Liver (tissue), 7 donors: ENCODE measurements at regions not wholly inside any gene's neighbourhood (a gene's known extent, or its start where the extent isn't known, plus 50 kb on each side); places are given as distances from the start of the nearest gene placed in this dataset.

ENCODE experiments used
- DNase-seq: peaks from one replicate; pipeline ENCODE4 v3.0.0-alpha.2; 2017; ENCODE audit warnings: low spot score
- H3K27ac ChIP-seq, 2 donors: one replicate each; pipeline ENCODE4 v1.7.0; 2013; ENCODE audit warnings: inconsistent platforms in 2 of 2, low read length in 2 of 2, control low read depth in 1 of 2, low read depth in 1 of 2, mild to moderate bottlenecking in 1 of 2
- H3K27me3 ChIP-seq, 4 donors: one replicate each; pipeline versions ENCODE4 v1.6.1 to v1.7.0; 2013; ENCODE audit warnings: low read length in 3 of 4, inconsistent platforms in 1 of 4, mild to moderate bottlenecking in 1 of 4, moderate library complexity in 1 of 4; ENCODE audit not compliant: control insufficient read depth in 4 of 4, insufficient read depth in 4 of 4
- H3K36me3 ChIP-seq, 4 donors: one replicate each; pipeline versions ENCODE4 v1.6.1 to v1.7.0; 2013; ENCODE audit warnings: low read length in 3 of 4, mild to moderate bottlenecking in 3 of 4, low read depth in 1 of 4, moderate library complexity in 1 of 4; ENCODE audit not compliant: control insufficient read depth in 4 of 4, insufficient read depth in 3 of 4
- H3K4me1 ChIP-seq, 4 donors: one replicate each; pipeline versions ENCODE4 v1.6.1 to v1.7.0; 2013; ENCODE audit warnings: low read length in 3 of 4, mild to moderate bottlenecking in 3 of 4, moderate library complexity in 1 of 4; ENCODE audit not compliant: control insufficient read depth in 4 of 4, insufficient read depth in 4 of 4
- H3K4me3 ChIP-seq, 3 donors: one replicate each; pipeline versions ENCODE4 v1.6.1 to v1.7.0; 2013; ENCODE audit warnings: low read length in 3 of 3, control low read depth in 1 of 3, low read depth in 1 of 3, mild to moderate bottlenecking in 1 of 3
- H3K9ac ChIP-seq, 2 donors: one replicate each; pipeline ENCODE4 v1.7.0; 2013; ENCODE audit warnings: low read length in 2 of 2, mild to moderate bottlenecking in 2 of 2, moderate library complexity in 2 of 2, control low read depth in 1 of 2, low read depth in 1 of 2
- H3K9me3 ChIP-seq, 4 donors: one replicate each; pipeline versions ENCODE4 v1.6.1 to v1.7.0; 2013; ENCODE audit warnings: low read length in 3 of 4; ENCODE audit not compliant: control insufficient read depth in 4 of 4
- ATF3 ChIP-seq: IDR thresholded peaks from 2 replicates; pipeline ENCODE4 v1.6.1; 2016; ENCODE audit warnings: antibody characterized with exemption
- CTCF ChIP-seq: fragments of 150-350 bp; IDR thresholded peaks from 2 replicates; pipeline ENCODE4 v1.5.1; 2017; ENCODE audit warnings: improper control_type of control experiment, low read depth, low read length; ENCODE audit not compliant: missing input control
- EGR1 ChIP-seq, 2 donors: IDR thresholded peaks; 2 replicates each; pipeline ENCODE4 v1.6.1; 2016 to 2018; ENCODE audit warnings: antibody characterized with exemption in 2 of 2, low read depth in 2 of 2
- FOXA1 ChIP-seq: IDR thresholded peaks from 2 replicates; pipeline ENCODE4 v1.6.1; 2016; ENCODE audit warnings: antibody characterized with exemption
- FOXA2 ChIP-seq: IDR thresholded peaks from 2 replicates; pipeline ENCODE4 v1.6.1; 2016; ENCODE audit warnings: antibody characterized with exemption
- GABPA ChIP-seq, 2 donors: IDR thresholded peaks in 1 of 2; conservative IDR thresholded peaks in 1 of 2; 2 replicates each; pipeline ENCODE4 v1.6.1; 2016; ENCODE audit warnings: antibody characterized with exemption in 2 of 2, mild to moderate bottlenecking in 1 of 2, moderate library complexity in 1 of 2
- HNF4A ChIP-seq, 2 donors: conservative IDR thresholded peaks; 2 replicates each; pipeline ENCODE4 v1.6.1; 2016; ENCODE audit warnings: antibody characterized with exemption in 2 of 2, mild to moderate bottlenecking in 2 of 2
- HNF4G ChIP-seq: IDR thresholded peaks from 2 replicates; pipeline ENCODE4 v1.6.1; 2016; ENCODE audit warnings: antibody characterized with exemption
- JUND ChIP-seq, 2 donors: IDR thresholded peaks; 2 replicates each; pipeline ENCODE4 v1.6.1; 2016; ENCODE audit warnings: antibody characterized with exemption in 2 of 2
- MAX ChIP-seq: IDR thresholded peaks from 2 replicates; pipeline ENCODE4 v1.6.1; 2016; ENCODE audit warnings: antibody characterized with exemption
- NR2F2 ChIP-seq: IDR thresholded peaks from 2 replicates; pipeline ENCODE4 v1.6.1; 2016; ENCODE audit warnings: antibody characterized with exemption
- RAD21 ChIP-seq, 2 donors: IDR thresholded peaks; 2 replicates each; pipeline ENCODE4 v1.6.1; 2016; ENCODE audit warnings: antibody characterized with exemption in 2 of 2, mild to moderate bottlenecking in 2 of 2
- REST ChIP-seq: IDR thresholded peaks from 2 replicates; pipeline ENCODE4 v1.6.1; 2016; ENCODE audit warnings: antibody characterized with exemption, mild to moderate bottlenecking
- RXRA ChIP-seq, 2 donors: IDR thresholded peaks; 2 replicates each; pipeline ENCODE4 v1.6.1; 2017 to 2018; ENCODE audit warnings: antibody characterized with exemption in 2 of 2, mild to moderate bottlenecking in 1 of 2
- SP1 ChIP-seq: IDR thresholded peaks from 2 replicates; pipeline ENCODE4 v1.6.1; 2018; ENCODE audit warnings: antibody characterized with exemption, mild to moderate bottlenecking
- TAF1 ChIP-seq: conservative IDR thresholded peaks from 2 replicates; pipeline ENCODE4 v1.6.1; 2016; ENCODE audit warnings: antibody characterized with exemption, mild to moderate bottlenecking
- YY1 ChIP-seq: IDR thresholded peaks from 2 replicates; pipeline ENCODE4 v1.6.1; 2016; ENCODE audit warnings: antibody characterized with exemption, mild to moderate bottlenecking
- ZBTB33 ChIP-seq: IDR thresholded peaks from 2 replicates; pipeline ENCODE4 v1.6.1; 2016; ENCODE audit warnings: antibody characterized with exemption
- donor health status: healthy.
- donor health status: healthy.
- donor health status: healthy.
- donor health status: healthy.

- no peaks in the 10 kb centered on the region for H3K36me3 ChIP-seq
- DNase-seq: no peak
- no peak for TF ChIP-seq FOXA2
- TF ChIP-seq GABPA (IDR thresholded peaks at IDR 0.05 in 1 of 2, conservative IDR thresholded peaks at IDR 0.05 in 1 of 2): no peak
- TF ChIP-seq SP1: no peak
- TF ChIP-seq ZBTB33: no peak
- TF ChIP-seq JUND (IDR thresholded peaks at IDR 0.05): no peak
- TF ChIP-seq NR2F2: no peak
- no peak for TF ChIP-seq RXRA (IDR thresholded peaks at IDR 0.05)
- no peak for TF ChIP-seq HNF4G
- TF ChIP-seq YY1: no peak
- no peak for TF ChIP-seq REST
- no peak for TF ChIP-seq TAF1
- TF ChIP-seq FOXA1: no peak
- no peak for TF ChIP-seq CTCF
- no peak for TF ChIP-seq MAX
- no peak for TF ChIP-seq ATF3
- TF ChIP-seq RAD21 (IDR thresholded peaks at IDR 0.05): no peak
- no peak for TF ChIP-seq HNF4A (conservative IDR thresholded peaks at IDR 0.05)
- TF ChIP-seq EGR1 (IDR thresholded peaks at IDR 0.05; ENCODE audit: low read depth in 2 of 2): no peak
- H3K27me3 ChIP-seq: no peaks in the 10 kb centered on the region
- peaks cover 0 to 16% (median 9%) of the 10 kb centered on the region in 4 donors for H3K4me1 ChIP-seq
- no peak overlapping the region for H3K27ac ChIP-seq
- H3K4me3 ChIP-seq: no peak overlapping the region
- no peak overlapping the region for H3K9ac ChIP-seq
- peaks cover 3 to 7% (median 5%) of the 10 kb centered on the region in 4 donors for H3K9me3 ChIP-seq
Observed at GRCh38 chr2:74759986-74760385, 73.9 kb upstream of the HK2 start.
